ENCODE measurements at regions not wholly inside any gene's neighbourhood (a gene's known extent, or its start where the extent isn't known, plus 50 kb on each side); places are given as distances from the start of the nearest gene placed in this dataset.
"Not testable (repeated sequence)": the region's sequence is repeated elsewhere in the genome, so short reads cannot be mapped to it uniquely, and the experiment has no call there.

DNA sequence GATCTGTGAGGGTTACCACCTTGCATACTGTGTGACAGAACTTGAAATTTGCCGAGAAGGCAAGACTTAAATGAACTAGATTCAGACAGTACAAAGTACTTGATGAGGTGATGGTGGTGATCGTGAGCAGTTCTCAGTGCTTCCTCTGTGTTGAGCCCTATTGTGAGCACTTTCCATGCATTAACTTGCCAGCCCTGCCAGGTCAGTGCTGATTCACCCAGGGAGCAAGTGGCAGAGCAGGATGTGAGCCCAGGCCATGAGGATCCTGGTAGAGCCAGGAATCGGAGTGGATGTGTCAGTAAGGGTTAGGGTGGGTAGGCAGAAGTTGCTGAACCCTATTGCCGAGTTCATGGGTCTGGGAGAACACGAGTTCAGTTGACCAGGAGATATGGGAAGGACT lies 4545.7 kb upstream of the TPTE start:
- not testable (repeated sequence) for DNase-seq (ENCODE audit: low read depth in 2 of 3, low spot score in 2 of 3)

- DNase-seq (ENCODE audit: low read depth in 2 of 3, low spot score in 2 of 3): not testable (repeated sequence)
These were observed 4523.8 kb upstream of the TPTE start for GRCh38 chr21:5997586-5997985.

GRCh38 chr21:6015422-6016057 lies 4505.8 kb upstream of the TPTE start:
- DNase-seq (ENCODE audit: low read depth in 2 of 3, low spot score in 2 of 3): not testable (repeated sequence)

DNA sequence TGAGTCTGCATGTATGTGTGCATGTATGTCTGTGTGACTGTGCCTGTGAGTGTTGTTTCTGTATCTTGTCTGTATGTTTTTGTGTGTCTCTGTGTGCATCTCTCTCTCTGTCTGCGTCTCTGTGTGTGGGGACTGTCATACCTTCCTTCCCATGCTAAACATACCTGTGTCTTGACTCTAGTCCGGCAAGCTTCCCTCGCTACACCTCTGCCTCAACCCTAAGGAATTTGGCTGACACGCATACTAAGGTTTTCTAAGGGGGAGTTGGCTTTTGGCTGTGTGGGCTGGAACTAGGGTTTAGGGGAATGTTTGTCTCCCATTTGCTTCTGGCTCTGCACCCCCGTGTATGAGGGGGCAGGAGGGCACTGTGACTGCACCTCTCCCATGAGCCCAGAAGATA lies 4500.9 kb upstream of the TPTE start:
- DNase-seq (ENCODE audit: low read depth in 2 of 3, low spot score in 2 of 3): not testable (repeated sequence)

DNA sequence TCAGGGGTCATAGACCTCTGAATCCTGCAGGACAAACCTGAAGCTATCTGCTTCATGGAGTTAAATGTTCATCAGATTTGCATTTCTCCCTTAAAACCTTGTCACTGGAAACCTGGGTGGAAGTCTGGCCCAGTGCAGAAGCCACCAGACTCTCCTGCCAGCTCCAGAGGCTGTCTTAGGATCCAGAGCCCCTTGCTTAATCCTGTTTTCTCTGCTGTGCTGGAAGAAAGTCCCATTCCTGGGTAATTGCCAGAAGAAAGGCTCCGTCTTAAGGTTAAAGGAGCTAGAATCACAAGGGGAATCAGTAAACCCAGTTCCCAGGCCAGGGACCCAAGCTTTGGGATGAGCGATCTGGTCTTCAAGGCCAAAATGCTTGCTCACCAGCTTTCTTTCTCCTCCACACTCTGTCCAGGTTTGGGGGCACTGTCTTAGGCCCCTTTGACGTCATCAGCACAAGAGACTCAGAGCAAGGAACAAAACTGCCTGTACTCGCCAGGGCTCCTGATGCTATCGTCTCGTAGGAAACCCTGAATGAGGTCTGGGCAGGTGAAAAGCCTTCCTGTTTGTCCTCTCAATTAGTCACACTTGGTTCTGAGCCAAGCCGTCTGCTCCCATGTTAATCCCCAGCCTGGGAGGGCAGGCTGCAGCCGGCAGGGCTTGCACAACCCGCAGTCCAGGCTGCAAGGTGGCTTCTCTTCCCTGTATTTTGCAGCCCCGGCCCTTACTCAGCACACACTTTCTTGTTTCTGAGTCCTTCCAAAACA lies 4500.2 kb upstream of the TPTE start:
- not testable (repeated sequence) for DNase-seq (ENCODE audit: low read depth in 2 of 3, low spot score in 2 of 3)

DNA sequence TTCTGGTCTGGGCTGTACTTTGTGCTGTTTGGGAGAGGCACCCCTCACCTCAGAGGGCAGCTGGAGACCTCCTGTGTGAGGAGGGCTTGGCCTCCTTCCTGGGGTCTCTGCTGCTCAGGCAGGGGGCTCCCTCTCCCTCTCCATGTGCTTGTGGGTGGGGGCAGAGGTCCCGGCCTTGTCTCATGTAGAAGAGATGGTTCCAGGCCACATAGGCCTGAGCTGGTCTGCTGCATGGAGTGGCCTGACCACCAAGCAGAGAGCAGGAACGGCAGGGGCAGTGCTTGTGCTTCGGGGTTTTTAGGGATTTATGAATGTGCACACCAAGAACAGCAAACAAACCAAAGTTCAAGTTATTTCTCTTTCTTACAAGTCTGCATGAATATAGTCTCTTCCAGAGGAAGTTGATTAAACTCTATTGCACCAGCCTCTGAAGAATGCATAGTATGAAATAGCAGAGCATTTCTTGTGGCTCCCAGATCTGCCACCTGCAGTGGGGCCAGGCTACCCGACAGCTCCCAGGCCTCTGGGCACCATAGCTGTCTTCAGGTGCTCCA lies 4499.6 kb upstream of the TPTE start:
- DNase-seq (ENCODE audit: low read depth in 2 of 3, low spot score in 2 of 3): not testable (repeated sequence)

- DNase-seq (ENCODE audit: low read depth in 2 of 3, low spot score in 2 of 3): not testable (repeated sequence)
These were observed 4498.1 kb upstream of the TPTE start for GRCh38 chr21:6023331-6023730.

DNA sequence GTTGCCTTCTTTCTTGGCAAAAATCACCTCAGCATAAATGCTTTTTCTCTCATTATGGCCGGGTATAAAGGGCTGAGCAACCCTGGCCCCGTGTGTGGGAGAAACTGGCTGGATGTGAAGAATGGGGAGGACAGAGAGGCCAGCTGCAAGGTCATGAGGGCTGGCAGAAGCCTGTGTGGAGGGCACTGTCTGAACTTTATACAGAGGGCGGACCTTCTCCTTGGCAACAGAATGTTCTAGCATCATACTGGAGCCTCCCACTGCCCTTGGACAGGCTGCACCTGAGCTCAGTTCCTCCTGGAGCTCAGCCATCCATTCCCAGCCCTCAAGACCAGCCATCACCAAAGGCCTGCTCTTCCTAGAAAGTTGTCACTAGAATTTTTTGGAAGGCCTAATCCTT lies 4496.2 kb upstream of the TPTE start:
- DNase-seq (ENCODE audit: low read depth in 2 of 3, low spot score in 2 of 3): not testable (repeated sequence)

DNA sequence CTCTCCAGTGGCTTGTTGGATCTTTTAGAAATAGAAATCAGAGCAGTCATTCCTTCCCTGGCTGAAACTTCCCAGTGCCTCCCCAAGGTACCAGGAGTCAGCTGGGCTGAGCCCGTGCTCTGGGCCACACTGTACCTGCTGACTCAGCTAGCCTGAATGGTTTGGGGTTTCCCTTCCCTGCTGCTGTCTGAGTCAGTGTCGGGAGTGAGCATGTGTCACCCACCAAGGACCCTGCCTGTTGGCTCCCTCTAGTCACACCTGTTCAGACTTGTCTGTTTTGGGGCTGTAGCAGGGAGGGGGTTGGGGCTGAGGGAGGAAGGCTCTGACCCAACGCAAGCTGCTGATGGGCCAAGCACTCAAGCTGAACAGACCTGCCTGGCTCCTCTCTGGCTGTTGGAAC lies 4493.9 kb upstream of the TPTE start:
- not testable (repeated sequence) for DNase-seq (ENCODE audit: low read depth in 2 of 3, low spot score in 2 of 3)

- not testable (repeated sequence) for DNase-seq (ENCODE audit: low read depth in 2 of 3, low spot score in 2 of 3)
These were observed 4487.2 kb upstream of the TPTE start for GRCh38 chr21:6034124-6034678.

DNA sequence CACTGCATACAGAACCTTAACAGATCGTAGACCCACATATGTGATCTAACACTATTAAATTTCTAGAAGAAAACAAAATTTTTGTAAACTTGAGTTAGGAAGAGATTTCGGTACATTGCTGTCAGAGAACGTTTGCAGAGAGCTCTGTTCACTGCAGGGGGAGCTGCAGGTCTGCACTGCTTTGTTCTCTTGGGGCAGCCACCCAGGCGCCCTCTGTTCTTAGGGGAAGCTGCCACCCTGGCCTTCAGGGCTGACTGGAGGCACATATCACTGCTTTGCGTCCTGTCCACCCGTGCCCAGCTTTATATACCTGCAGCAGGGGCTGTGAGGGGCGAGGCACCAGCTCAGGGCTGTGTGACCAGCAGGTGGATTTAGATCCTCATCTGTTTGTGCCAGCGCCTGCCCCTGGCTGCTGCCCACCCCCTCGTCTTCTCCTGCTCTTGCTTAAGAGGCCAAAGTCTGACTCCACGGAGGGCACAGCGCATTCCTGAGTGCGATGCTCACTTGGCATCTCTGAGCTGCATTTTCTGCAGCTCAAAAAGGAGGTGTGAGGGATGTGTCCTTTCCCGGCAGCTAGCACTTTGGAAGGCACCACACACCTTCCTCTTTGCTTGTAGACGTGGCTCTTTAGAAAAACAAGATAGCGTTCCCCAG lies 4486.4 kb upstream of the TPTE start:
- not testable (repeated sequence) for DNase-seq (ENCODE audit: low read depth in 2 of 3, low spot score in 2 of 3)

DNA sequence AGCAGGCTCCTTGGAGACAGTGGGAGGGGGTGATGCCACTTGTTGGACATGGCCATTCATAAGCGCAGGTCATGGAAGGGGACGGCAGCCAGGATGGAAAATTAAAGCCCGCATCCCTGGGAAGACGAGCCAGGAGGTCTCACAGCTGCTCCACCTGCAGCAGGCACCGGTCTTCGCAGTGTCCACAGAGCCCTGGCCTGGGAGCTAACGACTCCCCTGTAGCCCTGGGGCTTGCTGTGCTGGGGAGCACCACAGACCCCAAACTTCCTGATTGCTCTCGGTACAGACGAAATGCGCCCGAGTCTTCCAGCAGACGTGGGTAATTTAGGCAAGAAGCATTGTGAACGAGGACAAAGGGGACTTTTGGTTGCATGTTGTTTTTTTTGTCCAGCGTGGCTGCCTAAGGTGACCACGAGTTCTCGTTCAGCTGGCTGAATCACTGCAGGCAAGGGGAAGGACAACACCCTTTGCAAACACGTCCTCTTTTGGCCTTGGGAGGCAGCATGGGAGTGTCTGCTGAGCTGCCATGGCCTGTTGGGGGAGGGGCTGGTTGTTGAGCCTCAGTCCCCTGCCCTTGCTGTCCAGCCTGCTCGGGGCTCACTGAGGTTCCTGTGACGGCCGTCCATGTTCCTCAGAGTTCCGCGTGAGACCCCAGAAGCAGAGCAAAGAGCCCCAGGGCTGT lies 4485.8 kb upstream of the TPTE start:
- DNase-seq (ENCODE audit: low read depth in 2 of 3, low spot score in 2 of 3): not testable (repeated sequence)

DNA sequence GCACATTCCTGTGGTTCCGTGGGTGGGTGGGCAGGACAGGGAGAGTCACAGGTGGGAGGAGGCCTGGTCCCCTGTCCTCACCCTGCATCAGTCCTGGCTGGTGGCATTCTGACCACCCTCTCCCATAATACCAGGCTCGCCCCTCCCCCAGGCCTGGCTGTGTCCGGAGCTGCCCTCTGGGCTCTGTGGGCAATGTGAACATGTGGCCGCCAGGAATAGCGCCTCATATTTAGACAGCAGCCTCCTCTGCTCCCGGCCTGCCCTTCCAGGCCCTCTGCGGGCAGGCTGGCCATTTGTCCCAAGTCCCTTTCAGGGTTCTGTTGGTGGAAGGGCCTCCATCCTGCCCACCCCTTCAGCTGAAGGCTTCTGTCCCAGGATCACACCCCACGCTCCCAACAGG lies 4482.2 kb upstream of the TPTE start:
- not testable (repeated sequence) for DNase-seq (ENCODE audit: low read depth in 2 of 3, low spot score in 2 of 3)

DNA sequence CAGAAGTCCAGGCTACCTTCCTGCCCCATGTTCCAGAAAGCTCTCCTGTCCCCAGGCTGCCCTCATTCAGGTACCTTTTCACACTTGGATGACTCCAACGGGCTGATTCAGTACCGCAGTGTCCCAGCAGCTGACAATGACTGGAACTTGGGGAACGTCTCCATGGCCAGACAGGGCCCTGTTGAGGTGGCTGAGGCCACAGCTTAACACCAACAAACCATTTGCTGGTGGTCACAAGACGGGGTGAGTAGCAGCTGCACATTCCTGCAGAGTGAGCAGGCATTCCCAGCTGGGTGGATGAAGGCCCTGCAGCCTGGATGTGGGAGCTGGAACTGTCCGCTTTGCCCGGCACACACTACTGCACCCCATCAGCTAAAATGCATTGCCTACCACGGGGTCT lies 4481.3 kb upstream of the TPTE start:
- not testable (repeated sequence) for DNase-seq (ENCODE audit: low read depth in 2 of 3, low spot score in 2 of 3)

DNA sequence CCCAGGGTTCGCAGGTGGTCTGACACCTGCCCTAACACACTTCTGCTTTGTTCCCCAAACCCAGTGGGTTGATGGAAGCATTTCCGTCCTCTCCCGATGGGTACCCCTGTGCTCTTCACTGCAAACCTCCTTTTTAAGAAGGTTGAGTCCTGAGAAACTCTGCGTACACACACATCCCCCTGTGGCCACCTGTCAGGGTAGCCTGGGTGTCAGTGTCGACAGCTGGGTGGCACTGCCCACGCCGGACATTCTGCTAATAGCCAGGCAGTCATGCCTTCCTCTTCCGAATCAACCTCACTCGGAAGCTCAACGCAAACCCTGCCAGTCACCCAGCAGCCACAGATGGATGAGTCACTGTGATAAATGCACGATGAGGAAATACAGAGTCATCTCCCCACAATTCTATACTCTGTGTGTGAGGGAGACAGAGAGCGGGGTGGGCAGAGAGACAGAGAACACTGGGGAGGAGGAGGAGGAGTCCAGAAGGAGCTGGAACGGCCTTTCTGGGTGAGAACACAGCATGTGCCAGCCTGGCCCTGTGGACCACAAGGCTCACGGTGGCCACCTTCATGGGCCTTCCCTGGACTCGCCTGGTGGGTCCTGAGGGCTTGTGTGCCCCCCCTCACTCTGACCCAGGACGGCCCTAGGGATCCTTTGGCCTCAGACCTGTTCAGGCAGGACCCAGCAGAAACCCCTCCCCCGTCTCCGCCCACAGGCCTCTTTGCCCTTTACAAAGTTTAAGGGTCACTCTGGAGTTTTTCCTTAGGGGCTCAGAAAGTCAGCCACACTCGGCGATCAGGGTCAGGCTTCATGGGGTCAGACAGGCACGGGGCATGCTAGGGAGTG lies 4477.7 kb upstream of the TPTE start:
- not testable (repeated sequence) for DNase-seq (ENCODE audit: low read depth in 2 of 3, low spot score in 2 of 3)

DNA sequence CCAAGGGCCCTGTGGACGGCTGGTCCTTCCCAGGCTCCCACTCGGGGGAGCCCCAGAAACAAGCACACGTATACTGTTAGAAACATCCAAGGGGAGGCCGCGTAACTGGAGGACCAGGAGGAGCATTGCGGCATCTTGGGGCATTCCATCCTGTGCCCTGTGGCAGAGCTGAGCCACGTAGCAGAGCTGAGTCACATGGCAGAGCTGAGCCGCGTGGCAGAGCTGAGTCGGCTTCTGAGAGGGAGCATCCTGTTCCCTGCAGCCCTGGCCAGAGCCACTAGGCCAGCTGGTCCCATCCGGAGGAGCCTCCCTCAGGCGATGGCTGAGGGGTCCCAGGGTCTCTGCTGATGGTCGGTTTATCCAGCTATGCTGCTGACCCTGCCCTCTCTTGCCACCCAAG lies 4476.7 kb upstream of the TPTE start:
- DNase-seq (ENCODE audit: low read depth in 2 of 3, low spot score in 2 of 3): not testable (repeated sequence)

GRCh38 chr21:6049930-6050329 lies 4471.5 kb upstream of the TPTE start:
- not testable (repeated sequence) for DNase-seq (ENCODE audit: low read depth in 2 of 3, low spot score in 2 of 3)

DNA sequence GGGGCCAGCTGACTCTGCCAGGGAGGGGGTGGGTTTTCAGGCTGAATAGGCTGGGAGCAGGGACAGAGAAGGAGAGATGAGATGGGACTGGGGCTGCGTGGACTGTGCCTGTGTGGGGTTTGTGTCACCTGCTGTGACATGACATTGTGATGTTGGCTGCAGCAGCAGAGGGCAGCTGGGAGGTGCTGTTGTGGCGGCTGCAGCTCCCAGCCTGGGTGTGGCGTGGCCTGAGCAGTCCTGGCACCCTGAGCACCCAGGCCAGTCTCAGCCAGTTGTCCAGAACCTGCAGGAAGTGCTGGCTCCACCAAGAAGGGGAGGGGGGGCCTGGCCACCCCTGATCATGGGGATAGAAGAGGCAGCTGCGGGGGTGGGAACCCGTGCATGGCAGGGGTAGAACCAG lies 4469.3 kb upstream of the TPTE start:
- DNase-seq (ENCODE audit: low read depth in 2 of 3, low spot score in 2 of 3): not testable (repeated sequence)

- not testable (repeated sequence) for DNase-seq (ENCODE audit: low read depth in 2 of 3, low spot score in 2 of 3)
These were observed 4468.2 kb upstream of the TPTE start for GRCh38 chr21:6053145-6053544.

- not testable (repeated sequence) for DNase-seq (ENCODE audit: low read depth in 2 of 3, low spot score in 2 of 3)
These were observed 4462.4 kb upstream of the TPTE start for GRCh38 chr21:6058997-6059396.

Measured in hematopoietic multipotent progenitor cell (in vitro differentiated cells).